ENCODE measurements at regions not wholly inside any gene's neighbourhood (a gene's known extent, or its start where the extent isn't known, plus 50 kb on each side); places are given as distances from the start of the nearest gene placed in this dataset.

DNA sequence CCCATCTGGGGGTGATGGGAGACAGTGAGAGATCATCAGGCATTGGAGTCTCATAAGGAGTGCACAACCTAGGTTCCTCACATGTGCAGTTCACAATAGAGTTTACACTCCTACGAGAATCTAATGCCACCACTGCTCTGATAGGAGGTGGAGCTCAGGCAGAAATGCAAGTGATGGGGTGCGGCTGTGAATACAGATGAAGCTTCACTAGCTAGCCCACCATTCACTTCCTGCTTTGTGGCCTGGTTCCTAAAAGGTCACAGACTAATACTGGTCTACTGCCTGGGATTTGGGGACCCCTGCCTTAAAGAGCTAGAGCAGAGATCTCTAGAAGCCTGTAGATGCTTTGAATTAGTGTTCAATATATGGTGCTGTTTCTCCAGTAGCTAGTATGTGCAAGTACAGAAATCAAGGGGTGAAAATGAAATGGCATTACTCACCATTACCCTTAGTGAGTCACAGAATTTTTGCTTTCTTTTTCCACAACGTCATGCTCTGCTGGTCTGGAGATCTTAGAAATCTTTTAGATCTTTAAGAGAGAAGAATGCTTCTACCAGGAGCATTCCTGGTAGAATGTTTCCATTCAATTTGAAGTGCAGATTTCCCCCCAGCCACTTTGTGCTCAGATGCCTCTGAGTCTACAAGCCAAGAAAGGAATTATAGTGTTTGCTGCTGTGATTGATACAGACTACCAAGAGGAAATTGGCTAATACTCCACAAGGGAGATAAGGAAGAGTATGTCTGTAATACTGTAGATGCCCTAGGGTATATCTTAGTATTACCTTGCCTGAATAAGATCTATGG is 2301.2 kb downstream of the PCDH9 start:
- Mint-ChIP-seq H3K36me3 (no peaks in the 10 kb centered on the region), H3K27ac (no peak overlapping the region), H3K4me1 (ENCODE audit: low read depth) (no peaks in the 10 kb centered on the region), H3K9me3 (ENCODE audit: low read depth) (no peaks in the 10 kb centered on the region), H3K27me3 (no peaks in the 10 kb centered on the region), H3K4me3 (no peak overlapping the region)

DNA sequence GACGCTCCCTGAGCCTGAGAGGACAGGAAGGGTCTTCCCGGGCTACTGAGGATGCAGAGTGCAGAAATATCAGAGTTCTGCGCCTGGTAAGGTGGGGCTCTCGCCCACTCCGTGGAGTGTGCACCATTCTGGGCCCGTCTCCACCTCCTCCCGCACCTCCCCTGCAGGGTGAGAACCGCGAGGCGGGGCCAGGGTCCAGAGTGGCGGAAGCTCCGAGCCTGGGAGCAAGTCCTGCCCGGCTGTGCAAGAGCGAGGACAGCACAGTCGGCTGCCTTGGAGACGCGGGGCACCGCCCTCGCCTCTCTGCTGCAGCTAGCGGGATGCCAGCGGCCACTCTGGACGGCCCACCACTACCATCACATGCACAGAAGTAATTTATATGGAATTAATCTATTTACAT is 2304.4 kb downstream of the PCDH9 start:
- Mint-ChIP-seq H3K36me3 (no peaks in the 10 kb centered on the region), H3K27ac (no peak overlapping the region)

DNA sequence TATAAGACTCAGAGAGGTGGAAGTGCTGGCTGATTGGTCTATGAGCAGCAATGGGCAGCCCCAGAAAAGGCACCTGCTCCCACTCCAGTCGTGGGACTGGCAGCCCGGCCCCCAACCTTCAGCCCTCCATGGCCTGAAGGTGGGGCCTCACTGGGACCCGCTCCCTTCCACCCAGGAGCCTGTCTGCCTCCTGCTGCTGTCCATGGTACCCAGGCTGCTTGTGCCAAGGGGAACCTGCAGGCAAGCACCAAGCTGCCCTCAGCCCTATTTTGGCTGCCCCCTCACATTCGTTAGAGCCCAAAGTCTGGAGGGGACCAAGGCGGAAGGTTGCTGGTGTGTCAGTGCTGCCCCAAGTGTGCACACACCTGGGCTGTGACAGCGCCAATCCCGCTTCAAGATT is 2304.9 kb downstream of the PCDH9 start:
- Mint-ChIP-seq H3K9me3 (ENCODE audit: low read depth) (peaks cover 14% of the 10 kb centered on the region), H3K4me3 (no peak overlapping the region), H3K27me3 (no peaks in the 10 kb centered on the region), H3K36me3 (no peaks in the 10 kb centered on the region), H3K4me1 (ENCODE audit: low read depth) (no peaks in the 10 kb centered on the region), H3K27ac (no peak overlapping the region)

More for the DNA sequence above, 2304.4 kb downstream of the PCDH9 start:
- Mint-ChIP-seq H3K9me3 (ENCODE audit: low read depth) (peaks cover 12% of the 10 kb centered on the region), H3K4me3 (no peak overlapping the region), H3K27me3 (no peaks in the 10 kb centered on the region), H3K4me1 (ENCODE audit: low read depth) (no peaks in the 10 kb centered on the region)

DNA sequence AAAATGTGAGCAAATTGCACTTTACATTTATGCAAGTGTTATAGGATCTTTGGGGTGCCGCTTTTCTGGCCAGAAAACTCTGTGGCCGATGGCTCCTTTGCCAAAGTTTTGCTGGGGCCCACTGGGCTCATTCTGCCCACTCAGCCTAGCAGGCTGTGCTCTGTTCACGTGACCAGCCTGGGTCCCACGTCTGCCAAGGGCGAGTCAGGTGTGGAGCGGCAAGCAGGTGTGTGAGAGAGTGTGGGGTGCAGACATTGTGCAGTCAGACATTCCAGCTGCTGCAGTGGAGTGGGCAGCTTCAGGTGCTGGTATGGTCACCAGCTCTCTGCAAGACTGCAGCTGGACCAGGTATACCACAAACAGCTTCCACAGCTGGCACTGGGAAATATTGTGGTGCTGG is 2305.7 kb downstream of the PCDH9 start:
- no peaks in the 10 kb centered on the region for H3K36me3 Mint-ChIP-seq
- H3K4me3 Mint-ChIP-seq = no peak overlapping the region
- H3K9me3 Mint-ChIP-seq (ENCODE audit: low read depth) = peaks cover 14% of the 10 kb centered on the region
- H3K27ac Mint-ChIP-seq = no peak overlapping the region
- H3K4me1 Mint-ChIP-seq (ENCODE audit: low read depth) = no peaks in the 10 kb centered on the region
- no peaks in the 10 kb centered on the region for H3K27me3 Mint-ChIP-seq

DNA sequence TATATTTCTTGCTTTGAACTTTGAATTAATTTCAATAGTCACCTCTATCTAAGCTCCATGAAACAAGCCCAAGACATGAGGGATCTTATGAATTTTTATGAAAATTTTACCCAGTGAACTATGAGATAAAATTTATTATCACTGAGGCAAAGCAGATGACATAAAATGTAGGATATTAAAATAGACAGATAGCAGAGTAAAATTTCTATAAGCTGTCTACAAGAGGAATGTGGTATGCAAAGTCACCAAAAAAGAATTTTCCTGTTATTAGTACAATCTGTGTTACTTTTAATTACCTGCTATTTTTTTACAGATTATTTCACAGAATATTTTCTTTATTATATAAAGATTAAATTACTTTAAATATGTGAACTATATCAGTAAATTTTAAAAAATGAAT is 2312.6 kb downstream of the PCDH9 start:
- Mint-ChIP-seq H3K27me3 (no peaks in the 10 kb centered on the region), H3K4me3 (no peak overlapping the region), H3K4me1 (ENCODE audit: low read depth) (no peaks in the 10 kb centered on the region), H3K36me3 (no peaks in the 10 kb centered on the region), H3K9me3 (ENCODE audit: low read depth) (peaks cover 13% of the 10 kb centered on the region), H3K27ac (no peak overlapping the region)

DNA sequence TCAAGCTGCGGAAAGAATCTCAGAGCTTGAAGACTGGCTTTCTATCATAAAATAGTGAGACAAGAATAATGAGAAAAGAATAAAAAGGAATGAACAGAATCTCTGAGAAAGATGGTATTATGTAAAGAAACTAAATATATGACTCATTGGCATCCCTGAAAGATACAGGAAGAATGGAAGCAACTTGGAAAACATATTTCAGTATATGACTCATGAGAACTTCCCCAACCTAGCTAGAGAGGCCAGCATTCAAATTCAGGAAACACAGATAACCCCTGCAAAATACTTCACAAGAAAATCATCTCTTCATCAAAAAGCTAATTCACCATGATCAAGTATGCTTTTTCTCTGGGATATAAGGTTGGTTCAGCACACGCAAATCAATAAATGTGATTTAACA is 2318.0 kb downstream of the PCDH9 start:
- Mint-ChIP-seq H3K27ac (no peak overlapping the region), H3K4me3 (no peak overlapping the region), H3K36me3 (no peaks in the 10 kb centered on the region), H3K9me3 (ENCODE audit: low read depth) (peaks cover 15% of the 10 kb centered on the region), H3K27me3 (no peaks in the 10 kb centered on the region), H3K4me1 (ENCODE audit: low read depth) (no peaks in the 10 kb centered on the region)

DNA sequence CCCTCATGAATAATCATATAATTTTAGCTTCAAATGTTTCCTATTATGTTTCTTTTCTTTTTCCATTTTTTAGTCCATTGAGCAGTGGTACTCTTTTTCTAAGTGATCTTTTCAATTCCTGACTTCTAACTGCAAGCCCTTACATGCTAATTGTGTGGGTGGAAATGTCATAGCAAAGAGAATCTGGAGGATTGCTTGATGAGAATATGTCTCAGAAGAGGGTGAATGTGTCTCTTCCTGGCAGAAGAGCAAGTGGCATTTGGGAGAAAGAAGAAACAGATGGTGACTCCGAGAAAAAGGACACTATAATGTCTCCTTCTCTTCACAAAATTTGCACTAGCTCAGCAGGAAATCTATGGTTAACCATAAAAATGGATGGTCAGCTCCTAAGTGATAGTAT is 2320.0 kb downstream of the PCDH9 start:
- no peaks in the 10 kb centered on the region for H3K36me3 Mint-ChIP-seq
- no peaks in the 10 kb centered on the region for H3K27me3 Mint-ChIP-seq
- no peak overlapping the region for H3K4me3 Mint-ChIP-seq
- H3K9me3 Mint-ChIP-seq (ENCODE audit: low read depth) = peaks cover 12% of the 10 kb centered on the region
- no peaks in the 10 kb centered on the region for H3K4me1 Mint-ChIP-seq (ENCODE audit: low read depth)
- no peak overlapping the region for H3K27ac Mint-ChIP-seq

DNA sequence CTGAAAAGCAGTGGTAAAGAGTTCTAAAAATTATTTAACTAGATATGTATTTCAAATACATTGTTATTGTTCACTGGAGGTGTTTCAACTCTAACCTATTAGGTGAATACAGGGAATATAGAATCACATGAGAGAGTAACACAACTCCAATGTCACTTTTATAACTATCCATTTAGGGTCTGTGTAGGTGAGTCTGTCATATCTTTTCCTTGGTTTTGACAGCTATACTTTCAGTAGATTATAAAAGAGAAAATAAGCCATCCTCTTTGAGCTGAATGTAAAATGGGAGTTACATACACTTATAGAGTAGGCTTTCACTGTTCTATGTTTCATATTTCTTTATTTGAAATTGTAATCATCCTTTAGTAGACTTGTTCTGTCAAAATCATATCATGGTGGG is 2321.0 kb downstream of the PCDH9 start:
- Mint-ChIP-seq H3K27me3 (no peaks in the 10 kb centered on the region), H3K27ac (no peak overlapping the region), H3K4me1 (ENCODE audit: low read depth) (no peaks in the 10 kb centered on the region), H3K9me3 (ENCODE audit: low read depth) (peaks cover 13% of the 10 kb centered on the region), H3K36me3 (no peaks in the 10 kb centered on the region), H3K4me3 (no peak overlapping the region)

DNA sequence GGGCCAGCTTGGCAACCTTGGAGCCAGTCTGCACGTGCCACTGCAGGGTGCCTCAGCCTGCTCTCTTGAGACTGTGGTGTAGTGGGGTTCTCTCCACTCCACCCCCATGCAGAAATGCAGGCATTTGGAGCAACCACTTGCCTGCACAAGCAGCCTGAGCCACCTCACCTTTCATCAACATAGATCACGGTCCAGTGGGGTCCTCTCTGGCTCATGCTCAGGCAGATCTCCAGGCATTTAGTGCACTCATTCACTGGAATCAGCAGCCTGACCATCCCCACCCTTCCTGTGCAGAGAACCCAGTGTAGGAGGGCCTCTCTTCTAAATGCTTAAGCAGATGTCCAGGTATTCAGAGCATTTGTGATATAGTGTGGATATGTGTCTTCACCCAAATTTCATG is 2330.1 kb downstream of the PCDH9 start:
- H3K27ac Mint-ChIP-seq = no peak overlapping the region
- H3K4me1 Mint-ChIP-seq (ENCODE audit: low read depth) = no peaks in the 10 kb centered on the region
- H3K4me3 Mint-ChIP-seq = no peak overlapping the region
- no peaks in the 10 kb centered on the region for H3K27me3 Mint-ChIP-seq
- peaks cover 16% of the 10 kb centered on the region for H3K9me3 Mint-ChIP-seq (ENCODE audit: low read depth)
- no peaks in the 10 kb centered on the region for H3K36me3 Mint-ChIP-seq

DNA sequence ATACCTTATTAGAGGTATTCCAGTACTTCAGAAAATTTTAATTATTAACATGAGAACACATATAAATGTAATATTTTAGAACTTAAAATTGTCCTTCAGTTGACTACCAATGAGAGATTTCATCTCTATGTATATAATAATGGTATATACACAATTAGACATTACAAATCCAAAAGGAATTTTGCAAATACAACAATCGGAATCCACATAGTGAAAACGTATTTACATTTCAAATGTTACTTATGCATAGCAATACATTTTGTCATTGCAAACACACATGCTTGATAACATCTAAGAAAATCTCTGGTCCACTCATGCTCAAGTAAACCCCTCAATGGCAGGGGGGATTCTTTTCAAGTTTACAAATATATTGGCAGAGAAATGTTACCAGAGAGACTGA is 2345.2 kb downstream of the PCDH9 start:
- Mint-ChIP-seq H3K27me3 (no peaks in the 10 kb centered on the region), H3K36me3 (no peaks in the 10 kb centered on the region), H3K27ac (no peak overlapping the region), H3K4me1 (ENCODE audit: low read depth) (no peaks in the 10 kb centered on the region), H3K9me3 (ENCODE audit: low read depth) (peaks cover 9% of the 10 kb centered on the region), H3K4me3 (no peak overlapping the region)

DNA sequence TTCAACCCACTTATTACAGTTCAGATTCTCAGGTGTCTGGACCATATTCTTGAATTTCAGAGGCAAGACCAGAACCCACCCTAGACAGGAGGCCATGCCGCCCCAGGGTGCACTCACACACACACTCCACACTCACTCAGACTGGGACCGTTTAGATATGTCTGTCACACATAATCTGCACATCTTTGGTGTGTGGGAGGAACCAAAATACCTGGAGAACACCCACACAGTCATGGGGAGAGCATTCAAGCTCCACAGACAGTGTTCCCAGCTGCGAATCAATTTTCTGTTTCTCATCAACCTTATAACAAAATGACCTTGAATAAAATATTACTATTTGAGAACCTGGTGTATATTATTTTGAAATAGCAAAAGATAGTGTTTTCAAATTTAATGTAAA is 2353.0 kb downstream of the PCDH9 start:
- Mint-ChIP-seq H3K4me1 (ENCODE audit: low read depth) (no peaks in the 10 kb centered on the region), H3K27ac (no peak overlapping the region), H3K36me3 (no peaks in the 10 kb centered on the region)

DNA sequence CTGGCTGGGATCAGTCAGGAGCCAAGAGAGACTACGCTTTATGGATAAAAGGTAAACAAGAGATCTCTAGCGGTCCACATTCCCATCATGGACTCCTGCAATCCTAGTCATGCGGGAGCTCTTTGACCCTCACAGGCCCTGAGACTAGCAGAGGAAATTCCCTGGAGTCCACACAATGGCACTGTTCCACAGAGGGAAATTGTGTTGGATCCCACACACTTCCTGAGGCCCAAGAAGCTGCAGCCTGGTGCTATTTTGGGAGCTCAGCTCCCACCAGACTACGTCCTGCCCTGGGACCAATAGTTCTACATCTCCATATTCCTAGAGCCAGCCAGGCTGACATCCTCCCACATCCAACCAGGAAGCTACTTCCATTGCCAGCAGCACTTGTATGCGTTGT is 2358.4 kb downstream of the PCDH9 start:
- H3K27me3 Mint-ChIP-seq = no peaks in the 10 kb centered on the region
- no peaks in the 10 kb centered on the region for H3K36me3 Mint-ChIP-seq
- H3K27ac Mint-ChIP-seq = no peak overlapping the region
- H3K9me3 Mint-ChIP-seq (ENCODE audit: low read depth) = peaks cover 8% of the 10 kb centered on the region
- H3K4me1 Mint-ChIP-seq (ENCODE audit: low read depth) = no peaks in the 10 kb centered on the region
- H3K4me3 Mint-ChIP-seq = no peak overlapping the region

More for the DNA sequence above, 2353.0 kb downstream of the PCDH9 start:
- Mint-ChIP-seq H3K9me3 (ENCODE audit: low read depth) (peaks cover 4% of the 10 kb centered on the region), H3K27me3 (no peaks in the 10 kb centered on the region), H3K4me3 (no peak overlapping the region)

DNA sequence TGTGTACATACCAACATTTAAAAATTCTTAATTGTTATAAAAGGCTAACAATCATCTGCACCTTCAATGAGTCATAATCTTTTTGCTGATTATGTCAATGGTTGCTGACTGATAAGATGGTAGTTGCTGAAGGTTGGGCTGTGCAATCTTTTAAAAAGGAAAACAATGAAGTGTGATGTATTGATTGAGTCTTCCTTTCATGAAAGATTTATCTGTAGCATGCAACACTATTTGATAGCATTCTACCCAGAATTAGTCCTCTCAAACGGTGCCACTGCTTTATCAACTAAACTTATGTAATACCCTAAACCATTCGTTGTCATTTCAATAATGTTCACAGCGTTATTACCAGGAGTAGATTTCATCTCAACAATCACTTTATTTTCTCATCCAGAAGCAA is 2360.6 kb downstream of the PCDH9 start:
- no peak overlapping the region for H3K27ac Mint-ChIP-seq
- H3K4me1 Mint-ChIP-seq (ENCODE audit: low read depth) = no peaks in the 10 kb centered on the region

DNA sequence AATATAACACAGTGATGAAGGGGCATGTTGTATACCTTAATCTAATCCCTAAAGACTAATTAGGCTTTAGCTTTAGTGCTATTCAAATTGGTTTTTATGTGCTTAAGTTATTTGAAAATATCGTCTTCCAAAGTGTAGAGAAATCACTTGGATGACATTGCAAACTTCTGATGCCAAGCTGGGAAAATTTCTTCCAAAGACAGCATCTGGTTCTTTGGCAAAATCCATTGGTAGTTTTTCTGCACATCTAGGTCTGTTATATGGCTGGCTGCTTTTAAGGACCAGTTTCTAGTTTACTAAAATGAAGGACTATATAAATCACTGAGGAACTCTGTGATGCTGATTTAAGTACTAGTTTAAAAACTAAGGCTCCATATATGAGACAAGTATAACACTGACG is 2362.3 kb downstream of the PCDH9 start:
- Mint-ChIP-seq H3K4me1 (ENCODE audit: low read depth) (no peaks in the 10 kb centered on the region), H3K9me3 (ENCODE audit: low read depth) (peaks cover 11% of the 10 kb centered on the region)

More for the DNA sequence above, 2360.6 kb downstream of the PCDH9 start:
- Mint-ChIP-seq H3K36me3 (no peaks in the 10 kb centered on the region), H3K27me3 (no peaks in the 10 kb centered on the region), H3K9me3 (ENCODE audit: low read depth) (peaks cover 8% of the 10 kb centered on the region), H3K4me3 (no peak overlapping the region)

DNA sequence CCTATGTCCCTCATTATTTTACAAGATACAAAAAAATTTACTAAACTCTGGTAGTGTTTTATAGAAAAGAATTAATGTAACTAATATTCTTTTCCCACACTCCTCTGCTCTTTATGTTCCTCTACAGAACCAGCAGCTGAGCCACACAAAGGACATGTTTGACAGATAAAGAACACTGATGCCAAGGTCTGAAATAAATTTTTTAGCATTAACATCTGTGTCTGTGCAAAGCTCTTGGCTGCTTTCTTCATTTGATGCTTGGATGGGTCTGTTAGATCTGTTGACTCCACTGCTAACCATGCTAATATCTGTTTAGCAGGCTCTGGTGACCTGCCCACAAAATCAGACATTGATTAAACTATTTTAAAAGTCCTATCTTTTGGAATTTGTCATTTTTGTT is 2363.8 kb downstream of the PCDH9 start:
- H3K27ac Mint-ChIP-seq = no peak overlapping the region
- no peaks in the 10 kb centered on the region for H3K27me3 Mint-ChIP-seq
- no peaks in the 10 kb centered on the region for H3K36me3 Mint-ChIP-seq
- H3K4me1 Mint-ChIP-seq (ENCODE audit: low read depth) = no peaks in the 10 kb centered on the region
- peaks cover 9% of the 10 kb centered on the region for H3K9me3 Mint-ChIP-seq (ENCODE audit: low read depth)
- no peak overlapping the region for H3K4me3 Mint-ChIP-seq

More for the DNA sequence above, 2362.3 kb downstream of the PCDH9 start:
- Mint-ChIP-seq H3K27ac (no peak overlapping the region), H3K4me3 (no peak overlapping the region), H3K27me3 (no peaks in the 10 kb centered on the region), H3K36me3 (no peaks in the 10 kb centered on the region)

DNA sequence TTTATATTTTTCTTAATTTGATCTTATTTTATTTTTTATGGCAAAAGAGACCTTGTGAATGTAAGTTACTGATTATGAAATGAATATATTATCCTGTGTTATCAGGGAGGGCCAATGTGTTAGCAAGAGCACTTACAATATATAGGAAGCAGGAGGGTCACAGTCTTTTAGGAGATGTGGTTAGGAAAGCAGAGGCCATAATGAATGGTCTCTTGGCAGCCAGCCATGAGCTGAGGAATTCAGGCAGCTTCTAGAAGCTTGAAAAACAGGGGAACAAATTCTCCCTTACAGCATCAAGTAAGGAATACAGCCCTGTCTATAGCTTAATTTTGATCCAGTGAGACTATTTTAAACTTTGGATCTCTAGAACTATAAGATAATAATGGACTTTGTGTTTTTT is 2374.6 kb downstream of the PCDH9 start:
- Mint-ChIP-seq H3K9me3 (ENCODE audit: low read depth) (peaks cover 17% of the 10 kb centered on the region), H3K4me1 (ENCODE audit: low read depth) (no peaks in the 10 kb centered on the region), H3K27me3 (no peaks in the 10 kb centered on the region), H3K36me3 (no peaks in the 10 kb centered on the region), H3K27ac (no peak overlapping the region), H3K4me3 (no peak overlapping the region)
